Glutamatergic neuron (in vitro differentiated cells): ENCODE measurements at regions not wholly inside any gene's neighbourhood (a gene's known extent, or its start where the extent isn't known, plus 50 kb on each side); places are given as distances from the start of the nearest gene placed in this dataset.

ENCODE experiments used
- DNase-seq: peaks from one replicate; pipeline ENCODE4 v3.0.0; 2022
- H3K27ac Mint-ChIP-seq: one replicate; pipeline ENCODE4 v1.8.0; 2020; ENCODE audit warnings: mild to moderate bottlenecking, mixed read lengths, inconsistent platforms; ENCODE audit not compliant: unreplicated experiment
- H3K27me3 Mint-ChIP-seq: one replicate; pipeline ENCODE4 v1.8.0; 2020; ENCODE audit warnings: mild to moderate bottlenecking, moderate library complexity, mixed read lengths, inconsistent platforms; ENCODE audit not compliant: unreplicated experiment
- H3K36me3 Mint-ChIP-seq: one replicate; pipeline ENCODE4 v1.8.0; 2020; ENCODE audit warnings: mild to moderate bottlenecking, mixed read lengths, inconsistent platforms; ENCODE audit not compliant: unreplicated experiment
- H3K4me1 Mint-ChIP-seq: one replicate; pipeline ENCODE4 v1.8.0; 2020; ENCODE audit warnings: mild to moderate bottlenecking, low read depth, mixed read lengths, inconsistent platforms; ENCODE audit not compliant: unreplicated experiment
- H3K4me3 Mint-ChIP-seq: one replicate; pipeline ENCODE4 v1.8.0; 2020; ENCODE audit warnings: mild to moderate bottlenecking, mixed read lengths, inconsistent platforms; ENCODE audit not compliant: unreplicated experiment
- H3K9me3 Mint-ChIP-seq: one replicate; pipeline ENCODE4 v1.8.0; 2020; ENCODE audit warnings: mild to moderate bottlenecking, moderate library complexity, mixed read lengths, inconsistent platforms; ENCODE audit not compliant: unreplicated experiment
- CTCF ChIP-seq: fragments of 200-600 bp; sonication (generic); IDR thresholded peaks from one replicate; pipeline ENCODE4 v1.5.0; 2021; ENCODE audit not compliant: partially characterized antibody, unreplicated experiment

- H3K4me3 Mint-ChIP-seq, result no peak overlapping the region
- H3K4me1 Mint-ChIP-seq, result no peaks in the 10 kb centered on the region
- no peaks in the 10 kb centered on the region for H3K9me3 Mint-ChIP-seq
- H3K27me3 Mint-ChIP-seq, result no peaks in the 10 kb centered on the region
- H3K36me3 Mint-ChIP-seq, result no peaks in the 10 kb centered on the region
- no peak for TF ChIP-seq CTCF
- no peak overlapping the region for H3K27ac Mint-ChIP-seq
- no peak for DNase-seq
Measured at GRCh38 chr1:105914403-105914802, 1142.1 kb upstream of the PRMT6 start.

GRCh38 chr1:105934806-105935205 lies 1121.7 kb upstream of the PRMT6 start:
- Mint-ChIP-seq H3K27me3 (no peaks in the 10 kb centered on the region), H3K27ac (no peak overlapping the region), H3K9me3 (peaks cover 2% of the 10 kb centered on the region), H3K4me1 (no peaks in the 10 kb centered on the region), H3K4me3 (no peak overlapping the region), H3K36me3 (no peaks in the 10 kb centered on the region)
- no peak for TF ChIP-seq CTCF
- DNase-seq, result no peak

- Mint-ChIP-seq H3K36me3 (no peaks in the 10 kb centered on the region), H3K4me1 (no peaks in the 10 kb centered on the region), H3K27ac (no peak overlapping the region), H3K9me3 (no peaks in the 10 kb centered on the region), H3K4me3 (no peak overlapping the region), H3K27me3 (no peaks in the 10 kb centered on the region)
- no peak for TF ChIP-seq CTCF
- no peak for DNase-seq
Measured at GRCh38 chr1:105964879-105965278, 1091.6 kb upstream of the PRMT6 start.

GRCh38 chr1:105997516-105997915 lies 1059.0 kb upstream of the PRMT6 start:
- no peaks in the 10 kb centered on the region for H3K36me3 Mint-ChIP-seq
- no peak overlapping the region for H3K4me3 Mint-ChIP-seq
- H3K27ac Mint-ChIP-seq, result no peak overlapping the region
- TF ChIP-seq CTCF, result no peak
- peaks cover 5% of the 10 kb centered on the region for H3K9me3 Mint-ChIP-seq
- H3K27me3 Mint-ChIP-seq, result no peaks in the 10 kb centered on the region
- H3K4me1 Mint-ChIP-seq, result peaks cover 3% of the 10 kb centered on the region
- DNase-seq, result no peak

- H3K4me1 Mint-ChIP-seq, result no peaks in the 10 kb centered on the region
- H3K36me3 Mint-ChIP-seq, result no peaks in the 10 kb centered on the region
- peak; percentile 89 for TF ChIP-seq CTCF
- no peaks in the 10 kb centered on the region for H3K9me3 Mint-ChIP-seq
- no peak for DNase-seq
- no peak overlapping the region for H3K27ac Mint-ChIP-seq
- no peaks in the 10 kb centered on the region for H3K27me3 Mint-ChIP-seq
- no peak overlapping the region for H3K4me3 Mint-ChIP-seq
Measured at GRCh38 chr1:106022312-106022902, 1034.1 kb upstream of the PRMT6 start.
